GM12801 (cell line): ENCODE measurements at regions not wholly inside any gene's neighbourhood (a gene's known extent, or its start where the extent isn't known, plus 50 kb on each side); places are given as distances from the start of the nearest gene placed in this dataset.

Experiments
- CTCF ChIP-seq: IDR thresholded peaks from one replicate; pipeline ENCODE4 v1.5.1; 2011; ENCODE audit warnings: control low read depth; ENCODE audit not compliant: insufficient read length; ENCODE audit errors: extremely low read depth

GRCh38 chr2:60066096-60066839 lies 487.2 kb downstream of the BCL11A start:
- TF ChIP-seq CTCF: no peak

- TF ChIP-seq CTCF: no peak
Measured at GRCh38 chr2:60064687-60065389, 488.6 kb downstream of the BCL11A start.

- TF ChIP-seq CTCF: no peak
Measured at GRCh38 chr2:60058781-60059180, 494.7 kb downstream of the BCL11A start.

- TF ChIP-seq CTCF: no peak
Measured at GRCh38 chr2:60054571-60055340, 498.7 kb downstream of the BCL11A start.

- no peak for TF ChIP-seq CTCF
Measured at GRCh38 chr2:60053791-60054190, 499.7 kb downstream of the BCL11A start.

- no peak for TF ChIP-seq CTCF
Measured at GRCh38 chr2:60052601-60053000, 500.9 kb downstream of the BCL11A start.

GRCh38 chr2:60051991-60052390 lies 501.5 kb downstream of the BCL11A start:
- TF ChIP-seq CTCF: no peak
